GM13976 (cell line): ENCODE measurements at regions not wholly inside any gene's neighbourhood (a gene's known extent, or its start where the extent isn't known, plus 50 kb on each side); places are given as distances from the start of the nearest gene placed in this dataset.

Experiments
- DNase-seq: peaks from one replicate; pipeline ENCODE4 v3.0.0; 2012; ENCODE audit warnings: low spot score
- CTCF ChIP-seq: IDR thresholded peaks from 2 replicates; pipeline ENCODE4 v1.5.1; 2012; ENCODE audit warnings: borderline replicate concordance, mild to moderate bottlenecking; ENCODE audit not compliant: insufficient read depth; ENCODE audit errors: extremely low read depth, missing control alignments, control extremely low read depth
- in situ Hi-C: fragments of 300-500 bp; cut with MboI; formaldehyde crosslinking; loops from one replicate; pipeline ENCODE4 v1.12.0; 2022; ENCODE audit warnings: low sequenced_read_pairs, mixed read lengths, inconsistent platforms; ENCODE audit not compliant: unreplicated experiment

DNA sequence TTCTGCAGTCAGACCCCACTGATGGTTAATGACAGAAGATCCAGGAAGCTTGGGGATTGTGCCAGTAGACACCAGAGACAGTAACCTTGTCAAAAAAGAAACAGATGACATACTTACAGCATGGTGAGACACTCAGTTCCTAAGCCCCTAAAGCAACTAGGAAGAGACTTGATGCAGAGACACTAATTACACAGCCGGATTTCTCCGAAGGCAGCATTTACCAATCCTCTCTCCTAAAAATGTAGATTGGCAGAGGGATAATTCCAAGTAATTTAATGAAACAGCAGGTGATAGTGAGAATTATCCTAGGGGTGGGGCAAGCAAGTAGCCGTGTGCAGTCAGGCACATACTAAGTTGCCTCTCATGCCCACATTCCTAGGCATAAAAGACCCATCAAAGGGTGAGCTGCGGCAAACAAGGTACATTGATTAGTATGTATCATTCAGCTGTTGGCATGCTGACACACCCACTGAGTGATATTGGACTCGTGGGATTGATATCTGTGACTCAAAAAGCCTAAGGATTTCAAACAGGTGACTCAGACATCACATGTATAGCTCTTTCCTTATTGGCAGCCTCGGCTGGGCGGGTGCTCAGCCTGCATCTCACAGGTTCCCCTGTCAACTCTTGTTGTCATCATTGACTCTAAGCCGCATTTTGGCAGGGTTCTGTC is 296.7 kb upstream of the ATP5MC3 start:
- no peak for TF ChIP-seq CTCF
- DNase-seq = no peak
- in situ Hi-C loops = no loop called here

- no peak for DNase-seq
- no peak for TF ChIP-seq CTCF
- in situ Hi-C loops = no loop called here
These were observed 295.4 kb upstream of the ATP5MC3 start for GRCh38 chr2:175476948-175477347.

- DNase-seq = no peak
- no peak for TF ChIP-seq CTCF
- in situ Hi-C loops = no loop called here
These were observed 294.9 kb upstream of the ATP5MC3 start for GRCh38 chr2:175476374-175476773.

- in situ Hi-C loops = no loop called here
- no peak for DNase-seq
- TF ChIP-seq CTCF = no peak
These were observed 293.6 kb upstream of the ATP5MC3 start for GRCh38 chr2:175475130-175475529.

DNA sequence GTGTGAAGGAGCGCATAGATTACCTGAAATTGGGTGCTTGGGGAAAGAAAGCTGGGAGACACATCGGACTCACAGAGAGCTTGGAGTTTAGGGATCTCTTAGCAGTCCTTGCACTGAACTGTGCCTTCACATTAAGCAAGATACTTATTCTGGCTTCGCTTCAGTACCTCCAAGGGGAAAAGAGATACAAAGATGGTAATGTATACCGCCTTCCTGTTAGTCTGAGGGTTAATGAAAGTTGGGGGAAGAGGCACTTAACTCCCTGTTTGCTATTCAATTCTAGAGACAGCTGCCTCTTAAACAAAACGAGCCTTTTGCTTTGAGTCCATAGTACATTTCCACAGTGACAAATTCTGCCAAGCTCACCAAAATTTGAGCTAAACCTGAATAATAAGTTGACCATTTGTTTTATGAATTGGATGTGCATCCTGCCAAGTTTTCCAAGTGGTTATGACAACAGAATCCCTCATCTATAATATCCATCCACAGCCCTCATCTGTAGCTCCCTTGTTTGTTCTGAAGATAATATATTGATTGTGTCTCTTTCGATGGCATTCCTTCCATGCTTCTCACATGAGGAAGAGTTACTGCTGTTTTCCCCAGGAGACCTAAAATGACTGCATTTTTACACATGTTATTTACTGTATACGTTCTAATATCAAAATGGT is 287.1 kb upstream of the ATP5MC3 start:
- in situ Hi-C loops = no loop called here
- no peak for TF ChIP-seq CTCF
- DNase-seq = no peak

- DNase-seq = no peak
- in situ Hi-C loops = no loop called here
- no peak for TF ChIP-seq CTCF
These were observed 283.6 kb upstream of the ATP5MC3 start for GRCh38 chr2:175465101-175465500.

- DNase-seq = no peak
- no peak for TF ChIP-seq CTCF
- in situ Hi-C loops = no loop called here
These were observed 282.8 kb upstream of the ATP5MC3 start for GRCh38 chr2:175464311-175464670.
